ENCODE measurements at regions not wholly inside any gene's neighbourhood (a gene's known extent, or its start where the extent isn't known, plus 50 kb on each side); places are given as distances from the start of the nearest gene placed in this dataset.

DNA sequence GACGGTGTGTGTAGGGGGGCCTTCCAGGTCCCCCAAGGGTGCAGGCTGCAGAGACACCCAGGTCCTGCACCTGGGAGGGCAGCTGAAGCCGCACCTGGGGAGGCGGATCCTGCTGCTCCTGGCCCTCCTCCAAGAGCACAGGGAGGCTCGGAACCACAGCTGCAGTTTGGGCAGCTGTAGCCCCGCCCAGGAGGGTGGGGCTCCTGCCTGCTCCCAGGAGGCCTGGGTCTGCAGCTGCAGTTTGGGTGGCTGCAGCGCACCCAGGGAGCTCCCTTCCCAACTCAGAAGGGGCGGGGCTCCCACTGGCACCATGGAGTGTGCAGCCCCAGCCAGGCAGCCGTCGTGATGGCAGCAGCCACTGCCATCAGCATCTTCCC lies 69.4 kb upstream of the NKD1 start:
- no peak overlapping the region for H4K8ac ChIP-seq (replicated peaks; ENCODE audit: insufficient read length, low read depth, low read length)
- H4K5ac ChIP-seq (ENCODE audit: insufficient read length, low read depth, low read length): no peak overlapping the region
- H3K23ac ChIP-seq (ENCODE audit: insufficient read length, low read depth, low read length): no peak overlapping the region
- no peak overlapping the region for H3K4ac ChIP-seq (ENCODE audit: low read depth, low read length)
- H2BK15ac ChIP-seq (ENCODE audit: low read depth, low read length): no peak overlapping the region
- H2AFZ ChIP-seq (ENCODE audit: low read length): no peak overlapping the region
- no peak overlapping the region for H2BK20ac ChIP-seq (ENCODE audit: low read depth, low read length, poor library complexity, severe bottlenecking)
- Mint-ChIP-seq H3K4me3 (no peak overlapping the region), H3K27ac (no peak overlapping the region), H3K27me3 (ENCODE audit: low read depth) (peaks cover 7% of the 10 kb centered on the region), H3K4me1 (peaks cover 27 to 31% of the 10 kb centered on the region in 2 experiments), H3K36me3 (ENCODE audit: insufficient read depth in 1 of 3, low read depth in 3 of 3) (peaks cover 0 to 5% (median 0%) of the 10 kb centered on the region in 3 experiments; a peak in 1 of 7 replicates), H3K9me3 (peaks cover 5 to 6% of the 10 kb centered on the region in 2 experiments; a peak in 4 of 5 replicates)
- no CpG with 5 or more reads among the region's 9 CpGs for WGBS (ENCODE audit: extremely low coverage, insufficient read length, low lambda C conversion rate)
- H2BK5ac ChIP-seq (ENCODE audit: insufficient read length, low read length): no peak overlapping the region
- no peaks in the 10 kb centered on the region for H3K23me2 ChIP-seq (ENCODE audit: insufficient read length, low read depth, low read length, poor library complexity, severe bottlenecking)
- no peaks in the 10 kb centered on the region; the same call in 1 of the 2 replicates for H3K4me1 ChIP-seq (ENCODE audit: insufficient read depth, low read length)
- no peak overlapping the region for H4K91ac ChIP-seq (ENCODE audit: insufficient read length, low read depth, low read length)
- no peak overlapping the region for H3K4me2 ChIP-seq (ENCODE audit: insufficient read depth, insufficient read length, low read length)
- H3K27ac ChIP-seq (ENCODE audit: insufficient read length, low read depth, low read length): no peak overlapping the region
- H3K27me3 ChIP-seq (ENCODE audit: insufficient read depth, low read length): no peaks in the 10 kb centered on the region
- H2BK120ac ChIP-seq (ENCODE audit: low read depth, low read length, poor library complexity, severe bottlenecking): no peak overlapping the region
- no peak overlapping the region for H2AK5ac ChIP-seq (ENCODE audit: insufficient read length, low read length)
- no peak overlapping the region for H3K56ac ChIP-seq (ENCODE audit: insufficient read length, low read depth, low read length)
- H3K18ac ChIP-seq (ENCODE audit: insufficient read length, low read depth, low read length): no peak overlapping the region
- no peaks in the 10 kb centered on the region for H4K20me1 ChIP-seq (ENCODE audit: control insufficient read depth, insufficient read depth, insufficient read length)
- DNase-seq: peak; percentile 68
- TF ChIP-seq CTCF (conservative IDR thresholded peaks at IDR 0.05): no peak
- no peak overlapping the region for H3K14ac ChIP-seq (ENCODE audit: insufficient read depth, low read length)
- no peaks in the 10 kb centered on the region for H3K79me1 ChIP-seq (ENCODE audit: insufficient read depth, low read depth, low read length, poor library complexity, severe bottlenecking)
- peaks cover 4% of the 10 kb centered on the region for H3K9me3 ChIP-seq (ENCODE audit: control insufficient read depth, low read depth, low read length)
- H3T11ph ChIP-seq (ENCODE audit: low read length): no peak overlapping the region
- H3K9ac ChIP-seq (ENCODE audit: extremely low read depth, insufficient read length, low read length): no peak overlapping the region
- H2BK12ac ChIP-seq (ENCODE audit: insufficient read length, low read depth, low read length): no peak overlapping the region
- H3K79me2 ChIP-seq (ENCODE audit: insufficient read depth, low read length): no peaks in the 10 kb centered on the region

Measured in H9 (cell line).